PFSK-1 (cell line): ENCODE measurements at regions not wholly inside any gene's neighbourhood (a gene's known extent, or its start where the extent isn't known, plus 50 kb on each side); places are given as distances from the start of the nearest gene placed in this dataset.

ENCODE experiments used
- FOXP2 ChIP-seq: optimal IDR thresholded peaks from 2 replicates; pipeline ENCODE3; 2011; ENCODE audit warnings: borderline replicate concordance, control low read depth, inconsistent platforms; ENCODE audit not compliant: insufficient read depth; ENCODE audit errors: extremely low read length, extremely low read depth
- POLR2AphosphoS5 ChIP-seq: IDR thresholded peaks from 2 replicates; pipeline ENCODE4 v1.6.1; 2012; ENCODE audit warnings: low read depth, mild to moderate bottlenecking, control low read depth, low read length, moderate library complexity
- TF ChIP-seq, protein P1 (sequence below), 2 experiments: IDR thresholded peaks; 2 replicates each; pipeline versions ENCODE4 v1.6.1 to v1.8.0; 2011 to 2012; ENCODE audit warnings: low read depth in 2 of 2, low read length in 2 of 2, control low read depth in 1 of 2, inconsistent platforms in 1 of 2, mild to moderate bottlenecking in 1 of 2, moderate library complexity in 1 of 2; ENCODE audit not compliant: insufficient read depth in 1 of 2

DNA sequence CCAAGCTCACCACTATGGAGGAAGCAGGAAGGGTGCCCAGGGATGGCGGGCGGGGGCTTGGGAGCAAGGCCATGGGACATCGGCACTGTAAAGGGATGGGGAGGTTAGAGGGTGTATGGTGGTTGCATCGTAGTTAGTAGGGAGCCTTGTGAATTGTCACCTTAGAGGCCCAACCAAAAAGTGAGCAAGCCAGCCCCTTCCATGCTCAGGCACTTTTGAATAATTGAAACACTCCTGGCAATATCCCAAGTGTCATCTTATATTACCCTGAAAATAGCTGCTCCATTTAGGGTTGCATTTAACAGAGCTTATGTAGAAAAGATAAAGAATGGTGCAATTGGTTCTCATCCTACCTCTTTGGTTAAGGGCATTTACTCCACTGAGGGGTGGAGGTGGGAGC lies 169.2 kb downstream of the SAMD5 start:
- TF ChIP-seq, protein P1, sequence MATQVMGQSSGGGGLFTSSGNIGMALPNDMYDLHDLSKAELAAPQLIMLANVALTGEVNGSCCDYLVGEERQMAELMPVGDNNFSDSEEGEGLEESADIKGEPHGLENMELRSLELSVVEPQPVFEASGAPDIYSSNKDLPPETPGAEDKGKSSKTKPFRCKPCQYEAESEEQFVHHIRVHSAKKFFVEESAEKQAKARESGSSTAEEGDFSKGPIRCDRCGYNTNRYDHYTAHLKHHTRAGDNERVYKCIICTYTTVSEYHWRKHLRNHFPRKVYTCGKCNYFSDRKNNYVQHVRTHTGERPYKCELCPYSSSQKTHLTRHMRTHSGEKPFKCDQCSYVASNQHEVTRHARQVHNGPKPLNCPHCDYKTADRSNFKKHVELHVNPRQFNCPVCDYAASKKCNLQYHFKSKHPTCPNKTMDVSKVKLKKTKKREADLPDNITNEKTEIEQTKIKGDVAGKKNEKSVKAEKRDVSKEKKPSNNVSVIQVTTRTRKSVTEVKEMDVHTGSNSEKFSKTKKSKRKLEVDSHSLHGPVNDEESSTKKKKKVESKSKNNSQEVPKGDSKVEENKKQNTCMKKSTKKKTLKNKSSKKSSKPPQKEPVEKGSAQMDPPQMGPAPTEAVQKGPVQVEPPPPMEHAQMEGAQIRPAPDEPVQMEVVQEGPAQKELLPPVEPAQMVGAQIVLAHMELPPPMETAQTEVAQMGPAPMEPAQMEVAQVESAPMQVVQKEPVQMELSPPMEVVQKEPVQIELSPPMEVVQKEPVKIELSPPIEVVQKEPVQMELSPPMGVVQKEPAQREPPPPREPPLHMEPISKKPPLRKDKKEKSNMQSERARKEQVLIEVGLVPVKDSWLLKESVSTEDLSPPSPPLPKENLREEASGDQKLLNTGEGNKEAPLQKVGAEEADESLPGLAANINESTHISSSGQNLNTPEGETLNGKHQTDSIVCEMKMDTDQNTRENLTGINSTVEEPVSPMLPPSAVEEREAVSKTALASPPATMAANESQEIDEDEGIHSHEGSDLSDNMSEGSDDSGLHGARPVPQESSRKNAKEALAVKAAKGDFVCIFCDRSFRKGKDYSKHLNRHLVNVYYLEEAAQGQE (IDR thresholded peaks at IDR 0.05; ENCODE audit: insufficient read depth in 1 of 2, low read depth in 2 of 2, low read length in 2 of 2): no peak
- TF ChIP-seq POLR2AphosphoS5: no peak
- no peak for TF ChIP-seq FOXP2
